ENCODE measurements at regions not wholly inside any gene's neighbourhood (a gene's known extent, or its start where the extent isn't known, plus 50 kb on each side); places are given as distances from the start of the nearest gene placed in this dataset.

- Mint-ChIP-seq H3K27ac (no peak overlapping the region), H3K4me3 (no peak overlapping the region), H3K4me1 (ENCODE audit: low read depth) (no peaks in the 10 kb centered on the region), H3K27me3 (ENCODE audit: low read depth) (peaks cover 11% of the 10 kb centered on the region), H3K36me3 (ENCODE audit: insufficient read depth in 2 of 2) (no peaks in the 10 kb centered on the region), H3K9me3 (peaks cover 0 to 2% of the 10 kb centered on the region in 2 donors)
- ATAC-seq (replicated peaks in 1 of 2) = no peak
- DNase-seq = no peak
Observed at GRCh38 chr16:86768228-86768791, 190.0 kb downstream of the FOXL1 start.

GRCh38 chr16:86768999-86769398, 190.7 kb downstream of the FOXL1 start:
- Mint-ChIP-seq H3K9me3 (peaks cover 0 to 2% of the 10 kb centered on the region in 2 donors), H3K27ac (no peak overlapping the region), H3K4me3 (no peak overlapping the region), H3K36me3 (ENCODE audit: insufficient read depth in 2 of 2) (no peaks in the 10 kb centered on the region), H3K27me3 (ENCODE audit: low read depth) (peaks cover 11% of the 10 kb centered on the region), H3K4me1 (ENCODE audit: low read depth) (no peaks in the 10 kb centered on the region)
- ATAC-seq (replicated peaks in 1 of 2) (no peak), DNase-seq (no peak)

- no peak overlapping the region for H3K27ac Mint-ChIP-seq
- no peaks in the 10 kb centered on the region for H3K36me3 Mint-ChIP-seq (ENCODE audit: insufficient read depth in 2 of 2)
- H3K4me3 Mint-ChIP-seq = no peak overlapping the region
- ATAC-seq (replicated peaks in 1 of 2) (no peak), DNase-seq (no peak)
- H3K4me1 Mint-ChIP-seq (ENCODE audit: low read depth) = no peaks in the 10 kb centered on the region
- no peaks in the 10 kb centered on the region for H3K9me3 Mint-ChIP-seq
- H3K27me3 Mint-ChIP-seq (ENCODE audit: low read depth) = peaks cover under 1% of the 10 kb centered on the region
Observed at GRCh38 chr16:86771506-86772460, 193.4 kb downstream of the FOXL1 start.

- Mint-ChIP-seq H3K4me1 (ENCODE audit: low read depth) (no peaks in the 10 kb centered on the region), H3K36me3 (ENCODE audit: insufficient read depth in 2 of 2) (no peaks in the 10 kb centered on the region), H3K27ac (no peak overlapping the region), H3K27me3 (ENCODE audit: low read depth) (no peaks in the 10 kb centered on the region), H3K9me3 (no peaks in the 10 kb centered on the region), H3K4me3 (no peak overlapping the region)
- DNase-seq (no peak), ATAC-seq (replicated peaks in 1 of 2) (no peak)
Observed at GRCh38 chr16:86772671-86773353, 194.5 kb downstream of the FOXL1 start.

- ATAC-seq (replicated peaks in 1 of 2) (no peak), DNase-seq (no peak)
- H3K27ac Mint-ChIP-seq = no peak overlapping the region
- no peaks in the 10 kb centered on the region for H3K9me3 Mint-ChIP-seq
- no peaks in the 10 kb centered on the region for H3K4me1 Mint-ChIP-seq (ENCODE audit: low read depth)
- no peaks in the 10 kb centered on the region for H3K27me3 Mint-ChIP-seq (ENCODE audit: low read depth)
- H3K36me3 Mint-ChIP-seq (ENCODE audit: insufficient read depth in 2 of 2) = no peaks in the 10 kb centered on the region
- no peak overlapping the region for H3K4me3 Mint-ChIP-seq
Observed at GRCh38 chr16:86773354-86773715, 195.0 kb downstream of the FOXL1 start.

- no peak overlapping the region for H3K27ac Mint-ChIP-seq
- DNase-seq (no peak), ATAC-seq (replicated peaks in 1 of 2) (no peak)
- no peaks in the 10 kb centered on the region for H3K36me3 Mint-ChIP-seq (ENCODE audit: insufficient read depth in 2 of 2)
- no peaks in the 10 kb centered on the region for H3K4me1 Mint-ChIP-seq (ENCODE audit: low read depth)
- no peak overlapping the region for H3K4me3 Mint-ChIP-seq
- no peaks in the 10 kb centered on the region for H3K9me3 Mint-ChIP-seq
- no peaks in the 10 kb centered on the region for H3K27me3 Mint-ChIP-seq (ENCODE audit: low read depth)
Observed at GRCh38 chr16:86774931-86775330, 196.6 kb downstream of the FOXL1 start.

GRCh38 chr16:86775511-86775921, 197.2 kb downstream of the FOXL1 start:
- DNase-seq (no peak), ATAC-seq (replicated peaks in 1 of 2) (no peak)
- H3K36me3 Mint-ChIP-seq (ENCODE audit: insufficient read depth in 2 of 2) = no peaks in the 10 kb centered on the region

GRCh38 chr16:86777381-86777946, 199.1 kb downstream of the FOXL1 start:
- H3K36me3 Mint-ChIP-seq (ENCODE audit: insufficient read depth in 2 of 2) = no peaks in the 10 kb centered on the region
- no peak overlapping the region for H3K27ac Mint-ChIP-seq
- H3K9me3 Mint-ChIP-seq = no peaks in the 10 kb centered on the region
- DNase-seq (no peak), ATAC-seq (replicated peaks in 1 of 2) (no peak)
- no peak overlapping the region for H3K4me3 Mint-ChIP-seq
- no peaks in the 10 kb centered on the region for H3K27me3 Mint-ChIP-seq (ENCODE audit: low read depth)
- no peaks in the 10 kb centered on the region for H3K4me1 Mint-ChIP-seq (ENCODE audit: low read depth)

More at GRCh38 chr16:86775511-86775921, 197.2 kb downstream of the FOXL1 start:
- Mint-ChIP-seq H3K4me1 (ENCODE audit: low read depth) (no peaks in the 10 kb centered on the region), H3K27ac (no peak overlapping the region), H3K4me3 (no peak overlapping the region), H3K27me3 (ENCODE audit: low read depth) (no peaks in the 10 kb centered on the region), H3K9me3 (no peaks in the 10 kb centered on the region)

- H3K4me1 Mint-ChIP-seq (ENCODE audit: low read depth) = no peaks in the 10 kb centered on the region
- no peak overlapping the region for H3K27ac Mint-ChIP-seq
- DNase-seq (no peak), ATAC-seq (replicated peaks in 1 of 2) (no peak)
- H3K9me3 Mint-ChIP-seq = no peaks in the 10 kb centered on the region
- no peaks in the 10 kb centered on the region for H3K27me3 Mint-ChIP-seq (ENCODE audit: low read depth)
- no peak overlapping the region for H3K4me3 Mint-ChIP-seq
- H3K36me3 Mint-ChIP-seq (ENCODE audit: insufficient read depth in 2 of 2) = no peaks in the 10 kb centered on the region
Observed at GRCh38 chr16:86778108-86778745, 199.9 kb downstream of the FOXL1 start.

- Mint-ChIP-seq H3K27ac (no peak overlapping the region), H3K4me3 (no peak overlapping the region), H3K9me3 (no peaks in the 10 kb centered on the region), H3K4me1 (ENCODE audit: low read depth) (no peaks in the 10 kb centered on the region), H3K27me3 (ENCODE audit: low read depth) (no peaks in the 10 kb centered on the region), H3K36me3 (ENCODE audit: insufficient read depth in 2 of 2) (no peaks in the 10 kb centered on the region)
- DNase-seq = no peak
- ATAC-seq (replicated peaks in 1 of 2) = no peak
Observed at GRCh38 chr16:86778978-86779377, 200.6 kb downstream of the FOXL1 start.

GRCh38 chr16:86781046-86781445, 202.7 kb downstream of the FOXL1 start:
- Mint-ChIP-seq H3K4me1 (ENCODE audit: low read depth) (no peaks in the 10 kb centered on the region), H3K27ac (no peak overlapping the region), H3K27me3 (ENCODE audit: low read depth) (no peaks in the 10 kb centered on the region), H3K4me3 (no peak overlapping the region), H3K9me3 (no peaks in the 10 kb centered on the region), H3K36me3 (ENCODE audit: insufficient read depth in 2 of 2) (no peaks in the 10 kb centered on the region)
- DNase-seq (no peak), ATAC-seq (replicated peaks in 1 of 2) (no peak)

GRCh38 chr16:86783636-86784626, 205.6 kb downstream of the FOXL1 start:
- Mint-ChIP-seq H3K27me3 (ENCODE audit: low read depth) (no peaks in the 10 kb centered on the region), H3K9me3 (no peaks in the 10 kb centered on the region), H3K27ac (no peak overlapping the region), H3K36me3 (ENCODE audit: insufficient read depth in 2 of 2) (no peaks in the 10 kb centered on the region), H3K4me1 (ENCODE audit: low read depth) (no peaks in the 10 kb centered on the region), H3K4me3 (no peak overlapping the region)
- DNase-seq = no peak
- no peak for ATAC-seq (replicated peaks in 1 of 2)

All from activated T-cell treated with anti-CD3 and anti-CD28 coated beads, Interleukin-2, amount 50 U/mL, for 72 hours (primary cell).